BJ (cell line): ENCODE measurements at regions not wholly inside any gene's neighbourhood (a gene's known extent, or its start where the extent isn't known, plus 50 kb on each side); places are given as distances from the start of the nearest gene placed in this dataset.

Experiments
- CTCF ChIA-PET: fragments of 350-600 bp; formaldehyde crosslinking; extraction: SDS; loops from one replicate; lab custom pipeline; 2021; ENCODE audit warnings: antibody characterized with exemption, inconsistent platforms; lab: Yijun Ruan, JAX
- POLR2A ChIA-PET: fragments of 300-600 bp; sonication (Branson Sonifier 250); formaldehyde crosslinking; extraction: SDS; loops from one replicate; lab custom pipeline; 2021; ENCODE audit warnings: antibody characterized with exemption; lab: Charles Lee
- DNase-seq: peaks from one replicate; pipeline ENCODE4 v3.0.0-alpha.2; 2011; ENCODE audit warnings: low read depth
- H3K27me3 ChIP-seq: 2 replicates; pipeline ENCODE4 v1.6.0; 2011; ENCODE audit warnings: low read length; ENCODE audit not compliant: control insufficient read depth, insufficient read depth
- H3K36me3 ChIP-seq: 2 replicates; pipeline ENCODE4 v1.5.1; 2011; ENCODE audit warnings: low read length; ENCODE audit not compliant: control insufficient read depth, insufficient read depth
- H3K4me3 ChIP-seq: 2 replicates; pipeline ENCODE4 v1.5.1; 2011; ENCODE audit warnings: low read depth, mild to moderate bottlenecking, control low read depth, low read length
- CTCF ChIP-seq: IDR thresholded peaks from 2 replicates; pipeline ENCODE4 v1.5.1; 2011; ENCODE audit warnings: low read depth, mild to moderate bottlenecking, control low read depth, inconsistent platforms, low read length, moderate library complexity; ENCODE audit not compliant: insufficient read depth

DNA sequence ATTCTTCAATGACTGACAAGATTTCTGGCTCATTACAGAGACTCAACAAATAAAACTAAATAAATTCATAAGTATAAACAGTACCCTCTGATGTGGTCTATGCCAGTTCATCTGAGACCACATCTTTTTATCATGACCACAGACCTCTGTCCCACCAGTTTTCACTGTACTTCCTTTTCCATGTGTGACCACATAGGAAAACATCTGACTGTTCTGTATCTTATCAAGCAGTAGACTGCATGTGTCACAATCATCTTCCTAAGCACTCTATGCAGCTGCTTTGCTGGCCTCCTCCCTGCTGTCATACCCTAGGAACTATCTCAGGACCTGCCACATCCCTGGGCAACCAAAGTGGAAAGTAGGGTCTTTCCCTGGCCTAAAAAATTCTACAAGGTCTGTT is 205.0 kb upstream of the ZNF462 start:
- TF ChIP-seq CTCF: no peak
- H3K27me3 ChIP-seq: no peaks in the 10 kb centered on the region
- no peak overlapping the region for H3K4me3 ChIP-seq
- ChIA-PET CTCF (no interaction called here), POLR2A (no interaction called here)
- H3K36me3 ChIP-seq: no peaks in the 10 kb centered on the region
- DNase-seq: no peak

DNA sequence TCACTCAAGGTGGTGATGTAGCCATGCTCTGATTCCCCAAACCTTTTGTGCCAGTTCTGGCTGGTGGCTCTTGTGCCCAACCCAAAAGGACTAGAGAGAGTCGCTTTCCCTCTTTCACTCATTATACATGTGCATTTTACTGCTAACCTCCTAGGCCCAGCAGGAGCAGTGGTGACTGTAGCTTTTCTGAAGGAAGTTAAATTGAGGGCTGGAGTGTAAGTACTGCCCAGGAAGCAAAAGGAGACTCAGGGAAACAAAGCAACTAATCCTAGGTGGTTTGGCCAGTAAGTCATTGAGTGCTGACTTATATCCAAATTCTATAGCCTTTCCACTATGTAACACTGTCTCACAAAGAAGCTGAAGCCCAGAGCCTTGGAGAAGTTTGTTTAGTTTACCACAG is 194.4 kb upstream of the ZNF462 start:
- Histone ChIP-seq H3K36me3 (no peaks in the 10 kb centered on the region), H3K27me3 (no peaks in the 10 kb centered on the region), H3K4me3 (no peak overlapping the region)
- TF ChIP-seq CTCF: no peak
- POLR2A ChIA-PET: no interaction called here
- no peak for DNase-seq
- CTCF ChIA-PET: interaction anchor here (0.7 kb wide), 1 partner anchor 12 kb away, joined by 3 read pairs; no protein-coding TSS in a partner anchor

GRCh38 chr9:106669835-106670234 is 193.1 kb upstream of the ZNF462 start:
- Histone ChIP-seq H3K36me3 (no peaks in the 10 kb centered on the region), H3K4me3 (no peak overlapping the region), H3K27me3 (no peaks in the 10 kb centered on the region)
- no peak for TF ChIP-seq CTCF
- POLR2A ChIA-PET: no interaction called here
- CTCF ChIA-PET: no interaction called here
- no peak for DNase-seq

DNA sequence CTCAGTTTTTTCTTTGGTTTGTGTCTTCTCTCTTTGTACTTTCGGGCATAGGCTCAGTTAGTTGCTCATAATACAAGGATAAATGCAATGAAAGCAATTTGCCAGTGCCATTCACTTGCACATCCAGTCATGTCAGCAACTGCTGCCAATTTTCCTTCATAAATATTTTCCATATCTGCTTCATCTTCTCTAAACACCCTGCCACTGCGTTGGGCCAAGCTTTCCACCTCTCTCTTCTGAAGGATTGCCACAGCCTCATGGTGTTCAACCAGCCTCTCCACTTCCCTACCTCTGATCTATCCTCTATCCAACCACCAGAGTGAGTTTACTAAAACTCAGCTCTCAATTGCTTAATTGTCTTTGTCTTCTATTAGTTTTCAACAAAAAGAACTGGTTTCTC is 192.5 kb upstream of the ZNF462 start:
- Histone ChIP-seq H3K36me3 (no peaks in the 10 kb centered on the region), H3K27me3 (no peaks in the 10 kb centered on the region), H3K4me3 (no peak overlapping the region)
- CTCF ChIA-PET: no interaction called here
- TF ChIP-seq CTCF: no peak
- no peak for DNase-seq
- POLR2A ChIA-PET: no interaction called here

DNA sequence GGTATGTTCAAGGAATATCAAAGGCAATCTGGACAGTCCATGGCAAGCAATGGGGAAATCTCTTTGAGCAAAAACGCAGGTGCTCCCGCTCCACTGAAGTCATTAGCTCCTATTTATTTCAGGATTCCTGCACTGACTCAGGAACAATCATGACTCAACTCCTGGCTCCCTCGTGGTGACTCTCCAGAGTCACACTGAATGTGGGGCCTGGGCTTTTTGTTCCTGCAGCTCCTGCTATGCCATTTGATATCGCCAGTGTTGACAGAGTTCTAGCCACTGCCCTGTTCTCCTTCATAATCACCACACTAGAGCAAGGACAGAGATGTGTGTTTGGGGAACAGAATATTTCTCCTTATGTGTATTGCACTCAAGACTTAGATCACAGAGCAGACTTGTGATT is 187.2 kb upstream of the ZNF462 start:
- CTCF ChIA-PET: no interaction called here

More for the DNA sequence above, 187.2 kb upstream of the ZNF462 start:
- Histone ChIP-seq H3K27me3 (no peaks in the 10 kb centered on the region), H3K4me3 (no peak overlapping the region), H3K36me3 (no peaks in the 10 kb centered on the region)
- POLR2A ChIA-PET: no interaction called here
- TF ChIP-seq CTCF: no peak
- no peak for DNase-seq
